ENCODE measurements at regions not wholly inside any gene's neighbourhood (a gene's known extent, or its start where the extent isn't known, plus 50 kb on each side); places are given as distances from the start of the nearest gene placed in this dataset.

- ATAC-seq = no peak
- intact Hi-C loops (cut with DNase I) = no loop called here
- no peak for DNase-seq
Observed at GRCh38 chr2:222146488-222146887, 152.3 kb downstream of the PAX3 start.

- intact Hi-C loops (cut with DNase I) = no loop called here
- DNase-seq (no peak), ATAC-seq (no peak)
Observed at GRCh38 chr2:222142027-222142426, 156.8 kb downstream of the PAX3 start.

- intact Hi-C loops (cut with DNase I) = no loop called here
- ATAC-seq = no peak
- DNase-seq = no peak
Observed at GRCh38 chr2:222136106-222136630, 162.6 kb downstream of the PAX3 start.

GRCh38 chr2:222134654-222135053 is 164.1 kb downstream of the PAX3 start:
- no peak for DNase-seq
- intact Hi-C loops (cut with DNase I) = no loop called here
- no peak for ATAC-seq

GRCh38 chr2:222133897-222134296 is 164.9 kb downstream of the PAX3 start:
- intact Hi-C loops (cut with DNase I) = no loop called here
- no peak for DNase-seq
- ATAC-seq = no peak

GRCh38 chr2:222130855-222131254 is 167.9 kb downstream of the PAX3 start:
- DNase-seq = no peak
- intact Hi-C loops (cut with DNase I) = no loop called here
- ATAC-seq = no peak

GRCh38 chr2:222127660-222128059 is 171.1 kb downstream of the PAX3 start:
- DNase-seq = no peak
- intact Hi-C loops (cut with DNase I) = no loop called here
- no peak for ATAC-seq

- intact Hi-C loops (cut with DNase I) = no loop called here
- DNase-seq (no peak), ATAC-seq (no peak)
Observed at GRCh38 chr2:222120933-222121332, 177.9 kb downstream of the PAX3 start.

GRCh38 chr2:222115296-222115695 is 183.5 kb downstream of the PAX3 start:
- ATAC-seq (peak in 1 of 2 donors; percentile 38), DNase-seq (no peak)
- intact Hi-C loops (cut with DNase I) = no loop called here

- no peak for DNase-seq
- no peak for ATAC-seq
- intact Hi-C loops (cut with DNase I) = no loop called here
Observed at GRCh38 chr2:222108957-222109585, 189.7 kb downstream of the PAX3 start.

- DNase-seq (no peak), ATAC-seq (no peak)
- intact Hi-C loops (cut with DNase I) = no loop called here
Observed at GRCh38 chr2:222108497-222108896, 190.3 kb downstream of the PAX3 start.

- ATAC-seq (no peak), DNase-seq (no peak)
- intact Hi-C loops (cut with DNase I) = no loop called here
Observed at GRCh38 chr2:222105046-222105445, 193.8 kb downstream of the PAX3 start.

- intact Hi-C loops (cut with DNase I) = no loop called here
- ATAC-seq = no peak
- DNase-seq = no peak
Observed at GRCh38 chr2:222102575-222103349, 196.0 kb downstream of the PAX3 start.

GRCh38 chr2:222100704-222101699 is 197.8 kb downstream of the PAX3 start:
- DNase-seq (no peak), ATAC-seq (no peak)
- intact Hi-C loops (cut with DNase I) = no loop called here

GRCh38 chr2:222088561-222088960 is 210.2 kb downstream of the PAX3 start:
- intact Hi-C loops (cut with DNase I) = no loop called here
- ATAC-seq (no peak), DNase-seq (no peak)

GRCh38 chr2:222087998-222088397 is 210.8 kb downstream of the PAX3 start:
- DNase-seq (no peak), ATAC-seq (no peak)
- intact Hi-C loops (cut with DNase I) = no loop called here

- DNase-seq (no peak), ATAC-seq (no peak)
- intact Hi-C loops (cut with DNase I) = no loop called here
Observed at GRCh38 chr2:222082201-222082600, 216.6 kb downstream of the PAX3 start.

- ATAC-seq = no peak
- intact Hi-C loops (cut with DNase I) = no loop called here
- DNase-seq = no peak
Observed at GRCh38 chr2:222080141-222080540, 218.7 kb downstream of the PAX3 start.

GRCh38 chr2:222076973-222077690 is 221.7 kb downstream of the PAX3 start:
- DNase-seq (no peak), ATAC-seq (no peak)
- intact Hi-C loops (cut with DNase I) = no loop called here
